ENCODE measurements at regions not wholly inside any gene's neighbourhood (a gene's known extent, or its start where the extent isn't known, plus 50 kb on each side); places are given as distances from the start of the nearest gene placed in this dataset.

DNA sequence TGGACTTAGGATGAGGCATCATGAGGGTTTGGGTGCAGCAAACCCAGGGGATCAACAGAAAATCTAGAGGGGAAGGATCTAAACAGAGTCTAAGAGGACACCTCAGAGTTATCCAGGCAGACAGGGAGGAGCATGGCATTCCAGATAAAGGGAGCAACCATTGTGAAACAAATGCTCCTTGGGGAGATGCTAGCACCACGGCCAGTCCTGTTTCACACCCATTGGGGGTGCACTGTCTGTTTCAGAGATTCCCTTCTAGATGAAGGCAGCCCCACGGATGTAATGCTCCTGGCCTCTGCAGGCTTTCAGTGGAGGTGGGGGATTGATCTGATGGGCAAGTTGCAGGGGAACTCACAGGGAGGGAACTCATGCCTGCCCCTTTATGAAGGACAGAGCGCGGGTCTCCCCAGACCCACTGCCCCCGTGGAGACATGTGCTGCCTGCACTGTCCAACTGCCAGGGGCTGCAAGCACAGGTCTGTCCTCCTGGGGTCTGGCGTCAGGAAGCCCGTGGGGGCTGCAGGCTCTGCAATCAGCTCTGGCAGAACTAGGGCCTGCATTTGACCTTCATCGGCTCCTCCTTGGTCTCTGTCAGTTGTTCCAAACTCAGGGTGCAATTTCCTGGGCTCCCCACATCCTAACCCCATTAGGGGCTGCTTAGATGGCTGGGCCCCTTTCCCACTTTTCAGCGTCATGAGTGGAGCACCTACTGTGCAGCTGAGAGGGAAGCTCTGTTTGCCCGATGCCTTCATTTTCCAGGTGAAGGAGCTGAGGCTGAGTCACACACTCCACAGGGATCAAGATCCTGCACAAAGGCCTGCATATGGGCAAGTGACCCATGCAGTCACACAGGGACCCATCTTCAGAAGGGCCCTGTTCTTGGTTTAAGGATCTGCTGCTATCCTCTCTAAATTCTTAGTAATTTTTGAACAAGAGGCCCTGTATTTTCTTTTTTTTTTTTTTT is 163.4 kb downstream of the ARL4C start:
- Histone ChIP-seq H3K79me2 (ENCODE audit: insufficient read depth, low read length) (no peaks in the 10 kb centered on the region), H3K9me3 (replicated peaks in 1 of 2; ENCODE audit: control insufficient read depth in 1 of 2, insufficient read depth in 1 of 2, low read length in 2 of 2) (peaks cover 0 to 4% of the 10 kb centered on the region in 2 donors), H3K27me3 (ENCODE audit: control insufficient read depth in 2 of 2, insufficient read depth in 2 of 2, low read length in 2 of 2) (no peaks in the 10 kb centered on the region), H3K4me1 (ENCODE audit: control insufficient read depth in 1 of 2, insufficient read depth in 2 of 2, low read length in 2 of 2) (no peaks in the 10 kb centered on the region), H4K20me1 (ENCODE audit: insufficient read depth, low read length) (no peaks in the 10 kb centered on the region), H3K36me3 (replicated peaks in 1 of 2; ENCODE audit: control insufficient read depth in 1 of 2, insufficient read depth in 2 of 2, low read length in 2 of 2) (no peaks in the 10 kb centered on the region), H3K4me3 (replicated peaks in 1 of 3; ENCODE audit: low read depth in 2 of 3, low read length in 3 of 3) (no peak overlapping the region), H3K27ac (ENCODE audit: low read depth in 1 of 2, low read length in 2 of 2) (no peak overlapping the region), H2AFZ (ENCODE audit: insufficient read depth, low read depth, low read length, poor library complexity, severe bottlenecking) (no peak overlapping the region), H3K4me2 (replicated peaks; ENCODE audit: extremely low read depth, low read length, poor library complexity, severe bottlenecking) (no peak overlapping the region), H3K9ac (ENCODE audit: insufficient read depth, low read length, poor library complexity, severe bottlenecking) (no peak overlapping the region)
- peaks cover 8% of the 10 kb centered on the region for H3K4me1 Mint-ChIP-seq
- no peaks in the 10 kb centered on the region for H3K36me3 Mint-ChIP-seq
- DNase-seq = no peak
- H3K4me3 Mint-ChIP-seq = no peak overlapping the region
- H3K27me3 Mint-ChIP-seq (ENCODE audit: low read depth in 3 of 3) = peaks cover 7 to 21% (median 11%) of the 10 kb centered on the region in 3 donors
- peak overlapping the region in 1 of 7 donors; percentile 2 for H3K27ac Mint-ChIP-seq
- H3K9me3 Mint-ChIP-seq = peaks cover 0 to 3% (median 0%) of the 10 kb centered on the region in 7 donors
- intact Hi-C loops (cut with micrococcal nuclease) = loop anchor here in 1 of 2 donors (2.0 kb wide), 1 partner anchor 25 kb away; no protein-coding TSS in a partner anchor
- TF ChIP-seq, protein P1, sequence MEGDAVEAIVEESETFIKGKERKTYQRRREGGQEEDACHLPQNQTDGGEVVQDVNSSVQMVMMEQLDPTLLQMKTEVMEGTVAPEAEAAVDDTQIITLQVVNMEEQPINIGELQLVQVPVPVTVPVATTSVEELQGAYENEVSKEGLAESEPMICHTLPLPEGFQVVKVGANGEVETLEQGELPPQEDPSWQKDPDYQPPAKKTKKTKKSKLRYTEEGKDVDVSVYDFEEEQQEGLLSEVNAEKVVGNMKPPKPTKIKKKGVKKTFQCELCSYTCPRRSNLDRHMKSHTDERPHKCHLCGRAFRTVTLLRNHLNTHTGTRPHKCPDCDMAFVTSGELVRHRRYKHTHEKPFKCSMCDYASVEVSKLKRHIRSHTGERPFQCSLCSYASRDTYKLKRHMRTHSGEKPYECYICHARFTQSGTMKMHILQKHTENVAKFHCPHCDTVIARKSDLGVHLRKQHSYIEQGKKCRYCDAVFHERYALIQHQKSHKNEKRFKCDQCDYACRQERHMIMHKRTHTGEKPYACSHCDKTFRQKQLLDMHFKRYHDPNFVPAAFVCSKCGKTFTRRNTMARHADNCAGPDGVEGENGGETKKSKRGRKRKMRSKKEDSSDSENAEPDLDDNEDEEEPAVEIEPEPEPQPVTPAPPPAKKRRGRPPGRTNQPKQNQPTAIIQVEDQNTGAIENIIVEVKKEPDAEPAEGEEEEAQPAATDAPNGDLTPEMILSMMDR (IDR thresholded peaks at IDR 0.05) = no peak
- 98% methylated on average over 10 of the region's 10 CpGs for WGBS (ENCODE audit: insufficient coverage)

DNA sequence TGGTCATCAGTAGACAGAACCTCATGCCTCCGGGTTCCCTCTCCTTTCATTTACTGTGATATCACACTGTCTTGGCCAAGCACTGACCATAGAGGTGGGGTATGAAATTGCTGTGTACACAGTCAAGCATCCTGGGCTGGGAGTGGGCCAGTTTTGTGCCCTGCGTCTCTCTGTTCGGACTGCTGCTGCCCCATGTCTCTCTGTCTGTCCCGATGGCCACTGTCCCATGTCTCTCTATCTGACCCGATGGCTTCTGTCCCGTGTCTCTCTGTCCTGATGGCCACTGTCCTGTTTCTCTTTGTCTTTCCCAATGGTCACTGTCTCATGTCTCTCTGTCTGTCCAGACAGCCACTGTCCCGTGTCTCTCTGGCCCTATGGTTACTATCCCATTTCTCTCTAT is 164.9 kb downstream of the ARL4C start:
- Mint-ChIP-seq H3K9me3 (peaks cover 0 to 3% (median 0%) of the 10 kb centered on the region in 7 donors), H3K27ac (peak overlapping the region in 2 of 7 donors; percentile 4 to 8), H3K4me1 (peaks cover 8% of the 10 kb centered on the region), H3K27me3 (ENCODE audit: low read depth in 3 of 3) (peaks cover 7 to 21% (median 14%) of the 10 kb centered on the region in 3 donors), H3K36me3 (no peaks in the 10 kb centered on the region), H3K4me3 (no peak overlapping the region)
- Histone ChIP-seq H3K9ac (ENCODE audit: insufficient read depth, low read length, poor library complexity, severe bottlenecking) (no peak overlapping the region), H3K36me3 (replicated peaks in 1 of 2; ENCODE audit: control insufficient read depth in 1 of 2, insufficient read depth in 2 of 2, low read length in 2 of 2) (no peaks in the 10 kb centered on the region), H3K79me2 (ENCODE audit: insufficient read depth, low read length) (no peaks in the 10 kb centered on the region), H4K20me1 (ENCODE audit: insufficient read depth, low read length) (no peaks in the 10 kb centered on the region), H3K27me3 (ENCODE audit: control insufficient read depth in 2 of 2, insufficient read depth in 2 of 2, low read length in 2 of 2) (no peaks in the 10 kb centered on the region), H3K4me2 (replicated peaks; ENCODE audit: extremely low read depth, low read length, poor library complexity, severe bottlenecking) (no peak overlapping the region), H3K9me3 (replicated peaks in 1 of 2; ENCODE audit: control insufficient read depth in 1 of 2, insufficient read depth in 1 of 2, low read length in 2 of 2) (no peaks in the 10 kb centered on the region), H2AFZ (ENCODE audit: insufficient read depth, low read depth, low read length, poor library complexity, severe bottlenecking) (no peak overlapping the region), H3K27ac (ENCODE audit: low read depth in 1 of 2, low read length in 2 of 2) (no peak overlapping the region), H3K4me3 (replicated peaks in 1 of 3; ENCODE audit: low read depth in 2 of 3, low read length in 3 of 3) (no peak overlapping the region), H3K4me1 (ENCODE audit: control insufficient read depth in 1 of 2, insufficient read depth in 2 of 2, low read length in 2 of 2) (no peaks in the 10 kb centered on the region)
- intact Hi-C loops (cut with micrococcal nuclease) = no loop called here
- TF ChIP-seq, protein P1 (IDR thresholded peaks at IDR 0.05) = no peak
- no peak for DNase-seq
- 95% methylated on average over 6 of the region's 7 CpGs for WGBS (ENCODE audit: insufficient coverage)
